ENCODE measurements at regions not wholly inside any gene's neighbourhood (a gene's known extent, or its start where the extent isn't known, plus 50 kb on each side); places are given as distances from the start of the nearest gene placed in this dataset.

- no peaks in the 10 kb centered on the region for H3F3A ChIP-seq (ENCODE audit: low read depth)
- no peak overlapping the region for H3K4me3 ChIP-seq (ENCODE audit: low read length, poor library complexity, severe bottlenecking)
- TF ChIP-seq, protein P1, sequence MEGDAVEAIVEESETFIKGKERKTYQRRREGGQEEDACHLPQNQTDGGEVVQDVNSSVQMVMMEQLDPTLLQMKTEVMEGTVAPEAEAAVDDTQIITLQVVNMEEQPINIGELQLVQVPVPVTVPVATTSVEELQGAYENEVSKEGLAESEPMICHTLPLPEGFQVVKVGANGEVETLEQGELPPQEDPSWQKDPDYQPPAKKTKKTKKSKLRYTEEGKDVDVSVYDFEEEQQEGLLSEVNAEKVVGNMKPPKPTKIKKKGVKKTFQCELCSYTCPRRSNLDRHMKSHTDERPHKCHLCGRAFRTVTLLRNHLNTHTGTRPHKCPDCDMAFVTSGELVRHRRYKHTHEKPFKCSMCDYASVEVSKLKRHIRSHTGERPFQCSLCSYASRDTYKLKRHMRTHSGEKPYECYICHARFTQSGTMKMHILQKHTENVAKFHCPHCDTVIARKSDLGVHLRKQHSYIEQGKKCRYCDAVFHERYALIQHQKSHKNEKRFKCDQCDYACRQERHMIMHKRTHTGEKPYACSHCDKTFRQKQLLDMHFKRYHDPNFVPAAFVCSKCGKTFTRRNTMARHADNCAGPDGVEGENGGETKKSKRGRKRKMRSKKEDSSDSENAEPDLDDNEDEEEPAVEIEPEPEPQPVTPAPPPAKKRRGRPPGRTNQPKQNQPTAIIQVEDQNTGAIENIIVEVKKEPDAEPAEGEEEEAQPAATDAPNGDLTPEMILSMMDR (conservative IDR thresholded peaks at IDR 0.05; ENCODE audit: low read length), result no peak
- TF ChIP-seq EZH2phosphoT487 (IDR thresholded peaks at IDR 0.05; ENCODE audit: borderline replicate concordance), result no peak
- H3K36me3 ChIP-seq (ENCODE audit: insufficient read depth, low read length), result no peaks in the 10 kb centered on the region
- no peaks in the 10 kb centered on the region for H3K4me1 ChIP-seq (ENCODE audit: insufficient read depth, low read length, poor library complexity, severe bottlenecking)
- no peaks in the 10 kb centered on the region for H3K9me3 ChIP-seq (ENCODE audit: insufficient read depth, low read depth, low read length)
- H3K9me2 ChIP-seq (replicated peaks; ENCODE audit: low read depth, low read length), result no peaks in the 10 kb centered on the region
- no peak overlapping the region for H2AFZ ChIP-seq (ENCODE audit: low read length)
- H4K20me1 ChIP-seq (ENCODE audit: insufficient read depth, low read length, poor library complexity, severe bottlenecking), result no peaks in the 10 kb centered on the region
- H3K9ac ChIP-seq (ENCODE audit: low read depth, low read length, poor library complexity, severe bottlenecking), result no peak overlapping the region
- no peaks in the 10 kb centered on the region for H3K27me3 ChIP-seq (ENCODE audit: insufficient read depth, low read length, poor library complexity, severe bottlenecking)
- H3K79me2 ChIP-seq (ENCODE audit: insufficient read depth, low read length), result no peaks in the 10 kb centered on the region
- H3K4me2 ChIP-seq (ENCODE audit: low read depth, low read length, poor library complexity, severe bottlenecking), result no peak overlapping the region
Observed at GRCh38 chr18:24785019-24785418, 324.6 kb downstream of the HRH4 start.

GRCh38 chr18:24786027-24786426 is 325.6 kb downstream of the HRH4 start:
- Histone ChIP-seq H3K9ac (ENCODE audit: low read depth, low read length, poor library complexity, severe bottlenecking) (no peak overlapping the region), H3K4me2 (ENCODE audit: low read depth, low read length, poor library complexity, severe bottlenecking) (no peak overlapping the region), H3K27me3 (ENCODE audit: insufficient read depth, low read length, poor library complexity, severe bottlenecking) (no peaks in the 10 kb centered on the region), H3K36me3 (ENCODE audit: insufficient read depth, low read length) (no peaks in the 10 kb centered on the region), H3K4me3 (ENCODE audit: low read length, poor library complexity, severe bottlenecking) (no peak overlapping the region), H3F3A (ENCODE audit: low read depth) (no peaks in the 10 kb centered on the region), H3K9me2 (replicated peaks; ENCODE audit: low read depth, low read length) (no peaks in the 10 kb centered on the region), H4K20me1 (ENCODE audit: insufficient read depth, low read length, poor library complexity, severe bottlenecking) (no peaks in the 10 kb centered on the region), H3K9me3 (ENCODE audit: insufficient read depth, low read depth, low read length) (no peaks in the 10 kb centered on the region), H3K79me2 (ENCODE audit: insufficient read depth, low read length) (no peaks in the 10 kb centered on the region), H3K4me1 (ENCODE audit: insufficient read depth, low read length, poor library complexity, severe bottlenecking) (peaks cover 3% of the 10 kb centered on the region), H2AFZ (ENCODE audit: low read length) (no peak overlapping the region)
- TF ChIP-seq EZH2phosphoT487 (IDR thresholded peaks at IDR 0.05; ENCODE audit: borderline replicate concordance), result no peak
- TF ChIP-seq, protein P1 (conservative IDR thresholded peaks at IDR 0.05; ENCODE audit: low read length), result no peak

DNA sequence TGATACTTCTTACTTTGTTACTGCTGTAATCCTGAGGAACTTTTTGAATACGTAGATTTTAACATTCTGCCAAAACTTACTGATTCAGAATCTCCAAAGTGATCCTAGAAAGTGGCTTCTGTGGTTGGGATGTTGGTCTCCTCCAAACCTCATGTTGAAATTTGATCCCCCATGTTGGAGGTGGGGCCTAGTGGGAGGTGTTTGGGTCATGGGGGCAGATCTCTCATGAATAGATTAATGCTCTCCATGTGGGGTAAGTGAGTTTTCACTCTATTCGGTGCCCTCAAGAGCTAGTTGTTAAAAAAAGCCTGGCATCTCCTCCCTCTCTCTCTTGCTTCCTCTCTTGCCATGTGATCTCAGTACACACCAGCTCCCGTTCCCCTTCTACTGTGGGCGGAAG is 329.9 kb downstream of the HRH4 start:
- no peaks in the 10 kb centered on the region for H3K79me2 ChIP-seq (ENCODE audit: insufficient read depth, low read length)
- H2AFZ ChIP-seq (ENCODE audit: low read length), result no peak overlapping the region
- no peaks in the 10 kb centered on the region for H3K36me3 ChIP-seq (ENCODE audit: insufficient read depth, low read length)
- no peak overlapping the region for H3K4me2 ChIP-seq (ENCODE audit: low read depth, low read length, poor library complexity, severe bottlenecking)
- H3F3A ChIP-seq (ENCODE audit: low read depth), result no peaks in the 10 kb centered on the region
- H3K27me3 ChIP-seq (ENCODE audit: insufficient read depth, low read length, poor library complexity, severe bottlenecking), result no peaks in the 10 kb centered on the region
- no peak overlapping the region for H3K4me3 ChIP-seq (ENCODE audit: low read length, poor library complexity, severe bottlenecking)
- H3K4me1 ChIP-seq (ENCODE audit: insufficient read depth, low read length, poor library complexity, severe bottlenecking), result peaks cover 12% of the 10 kb centered on the region
- no peaks in the 10 kb centered on the region for H4K20me1 ChIP-seq (ENCODE audit: insufficient read depth, low read length, poor library complexity, severe bottlenecking)
- H3K9me2 ChIP-seq (replicated peaks; ENCODE audit: low read depth, low read length), result no peaks in the 10 kb centered on the region
- H3K9me3 ChIP-seq (ENCODE audit: insufficient read depth, low read depth, low read length), result no peaks in the 10 kb centered on the region
- TF ChIP-seq, protein P1 (conservative IDR thresholded peaks at IDR 0.05; ENCODE audit: low read length), result no peak
- TF ChIP-seq EZH2phosphoT487 (IDR thresholded peaks at IDR 0.05; ENCODE audit: borderline replicate concordance), result no peak
- H3K9ac ChIP-seq (ENCODE audit: low read depth, low read length, poor library complexity, severe bottlenecking), result no peak overlapping the region

Data from Loucy (cell line).